GM23338 (cell line): ENCODE measurements at regions not wholly inside any gene's neighbourhood (a gene's known extent, or its start where the extent isn't known, plus 50 kb on each side); places are given as distances from the start of the nearest gene placed in this dataset.

Experiments
- ATAC-seq: fragments of 200-7000 bp; cut with Tn5 transposase; 3 replicates; pipeline ENCODE4 v1.9.1; 2020
- DNase-seq: peaks from one replicate; pipeline ENCODE4 v3.0.0-alpha.2; 2015; ENCODE audit warnings: low spot score
- H2AFZ ChIP-seq: fragments of 200-600 bp; sonication (generic); 2 replicates; pipeline ENCODE4 v1.8.0; 2016; ENCODE audit warnings: antibody characterized with exemption, mild to moderate bottlenecking, moderate library complexity
- H3F3A ChIP-seq: fragments of 200-600 bp; sonication (generic); replicated peaks from 2 replicates; pipeline ENCODE4 v1.8.0; 2017; ENCODE audit warnings: antibody characterized with exemption, mixed run types, low read depth
- H3K27ac ChIP-seq: fragments of 200-600 bp; sonication (generic); 2 replicates; pipeline ENCODE4 v1.6.1; 2016; ENCODE audit warnings: low read depth
- H3K27me3 ChIP-seq: fragments of 200-600 bp; sonication (generic); 2 replicates; pipeline ENCODE4 v1.8.0; 2016; ENCODE audit warnings: mild to moderate bottlenecking, mixed run types, moderate library complexity; ENCODE audit not compliant: insufficient read depth
- H3K36me3 ChIP-seq: fragments of 200-600 bp; sonication (generic); 2 replicates; pipeline ENCODE4 v1.8.0; 2016; ENCODE audit warnings: mild to moderate bottlenecking; ENCODE audit not compliant: insufficient read depth
- H3K4me1 ChIP-seq: fragments of 200-600 bp; sonication (generic); 2 replicates; pipeline ENCODE4 v1.8.0; 2016; ENCODE audit warnings: mild to moderate bottlenecking, moderate library complexity; ENCODE audit not compliant: insufficient read depth
- H3K4me2 ChIP-seq: fragments of 200-600 bp; sonication (generic); 2 replicates; pipeline ENCODE4 v1.7.1; 2017; ENCODE audit warnings: mixed run types
- H3K4me3 ChIP-seq: fragments of 200-600 bp; sonication (generic); 2 replicates; pipeline ENCODE4 v1.6.1; 2016; ENCODE audit warnings: mixed run types
- H3K79me2 ChIP-seq: fragments of 200-600 bp; sonication (generic); replicated peaks from 2 replicates; pipeline ENCODE4 v1.8.0; 2017; ENCODE audit warnings: mild to moderate bottlenecking; ENCODE audit not compliant: insufficient read depth
- H3K9me2 ChIP-seq: fragments of 200-600 bp; sonication (generic); 2 replicates; pipeline ENCODE4 v1.8.0; 2017; ENCODE audit not compliant: insufficient read depth
- H4K20me1 ChIP-seq: fragments of 200-600 bp; sonication (generic); replicated peaks from 2 replicates; pipeline ENCODE4 v1.8.0; 2017; ENCODE audit warnings: mild to moderate bottlenecking; ENCODE audit not compliant: insufficient read depth
- H3K27ac Mint-ChIP-seq: 2 replicates; pipeline ENCODE4 v1.8.0; 2020; ENCODE audit warnings: inconsistent platforms, mild to moderate bottlenecking, moderate library complexity, mixed read lengths
- H3K27me3 Mint-ChIP-seq: 3 replicates; pipeline ENCODE4 v1.8.0; 2022; ENCODE audit warnings: low read depth, mild to moderate bottlenecking, moderate library complexity, mixed read lengths, inconsistent platforms; ENCODE audit not compliant: insufficient read depth, poor library complexity
- H3K36me3 Mint-ChIP-seq: 3 replicates; pipeline ENCODE4 v1.8.0; 2021; ENCODE audit warnings: low read depth, mild to moderate bottlenecking, inconsistent platforms, moderate library complexity, mixed read lengths
- H3K4me1 Mint-ChIP-seq: 3 replicates; pipeline ENCODE4 v1.8.0; 2020; ENCODE audit warnings: mild to moderate bottlenecking, inconsistent platforms, mixed read lengths
- H3K4me3 Mint-ChIP-seq: 3 replicates; pipeline ENCODE4 v1.8.0; 2021; ENCODE audit warnings: moderate library complexity, mild to moderate bottlenecking, inconsistent platforms, mixed read lengths
- H3K9me3 Mint-ChIP-seq: 3 replicates; pipeline ENCODE4 v1.8.0; 2020; ENCODE audit warnings: moderate library complexity, mild to moderate bottlenecking, inconsistent platforms, mixed read lengths
- CTCF ChIP-seq, 2 experiments: fragments of 200-600 bp in 1 of 2; sonication (generic) in 1 of 2; conservative IDR thresholded peaks; 2 replicates each; pipeline versions ENCODE4 v1.5.1 to v1.6.1; 2016 to 2017; ENCODE audit warnings: antibody characterized with exemption in 2 of 2, low read depth in 2 of 2, mild to moderate bottlenecking in 2 of 2, moderate library complexity in 1 of 2
- EZH2 ChIP-seq: fragments of 200-600 bp; sonication (generic); IDR thresholded peaks from one replicate; pipeline ENCODE4 v1.8.0; 2017; ENCODE audit warnings: antibody characterized with exemption, mild to moderate bottlenecking, low read depth; ENCODE audit not compliant: unreplicated experiment
- NANOG ChIP-seq: IDR thresholded peaks from 2 replicates; pipeline ENCODE4 v1.6.1; 2016; ENCODE audit warnings: antibody characterized with exemption, borderline replicate concordance
- REST ChIP-seq: IDR thresholded peaks from one replicate; pipeline ENCODE4 v1.6.1; 2018; ENCODE audit warnings: antibody characterized with exemption; ENCODE audit not compliant: unreplicated experiment
- STAT1 ChIP-seq: IDR thresholded peaks from one replicate; pipeline ENCODE4 v1.6.1; 2016; ENCODE audit warnings: antibody characterized with exemption; ENCODE audit not compliant: unreplicated experiment
- ZNF331 ChIP-seq: fragments of 250-450 bp; sonication (Bioruptor Pico); IDR thresholded peaks from 2 replicates; pipeline ENCODE4 v1.5.0; 2020; ENCODE audit warnings: low read depth, mild to moderate bottlenecking, moderate library complexity
- ZNF462 ChIP-seq: fragments of 250-450 bp; sonication (Bioruptor Pico); IDR thresholded peaks from 2 replicates; pipeline ENCODE4 v1.5.0; 2020; ENCODE audit warnings: mild to moderate bottlenecking, moderate library complexity

- peaks cover under 1% of the 10 kb centered on the region; the same call in 1 of the 3 replicates for H3K4me1 Mint-ChIP-seq
- peaks cover 4% of the 10 kb centered on the region; the same call in 1 of the 2 replicates for H3K9me2 ChIP-seq
- ATAC-seq, result no peak
- H4K20me1 ChIP-seq, result peaks cover 3% of the 10 kb centered on the region
- H3K27ac Mint-ChIP-seq, result no peak overlapping the region
- no peaks in the 10 kb centered on the region for H3F3A ChIP-seq
- H3K4me1 ChIP-seq, result no peaks in the 10 kb centered on the region
- no peak for DNase-seq
- H3K27me3 Mint-ChIP-seq, result peaks cover 99% of the 10 kb centered on the region
- H3K9me3 Mint-ChIP-seq, result peaks cover 58% of the 10 kb centered on the region
- TF ChIP-seq ZNF331 (CRISPR knock-in tag), result no peak
- TF ChIP-seq STAT1, result no peak
- no peak for TF ChIP-seq NANOG
- TF ChIP-seq REST, result no peak
- TF ChIP-seq EZH2, result no peak
- TF ChIP-seq ZNF462 (CRISPR knock-in tag), result no peak
- no peak for TF ChIP-seq CTCF (conservative IDR thresholded peaks at IDR 0.05; ENCODE audit: low read depth in 2 of 2)
- H2AFZ ChIP-seq, result no peak overlapping the region
- H3K27ac ChIP-seq, result no peak overlapping the region
- H3K4me3 ChIP-seq, result no peak overlapping the region
- H3K36me3 Mint-ChIP-seq, result peaks cover 18% of the 10 kb centered on the region
- H3K4me2 ChIP-seq, result no peak overlapping the region
- H3K4me3 Mint-ChIP-seq, result no peak overlapping the region
- H3K79me2 ChIP-seq, result no peaks in the 10 kb centered on the region
- no peaks in the 10 kb centered on the region for H3K36me3 ChIP-seq
- peaks cover 98% of the 10 kb centered on the region for H3K27me3 ChIP-seq
These were observed 1448.7 kb downstream of the UQCRFS1 start for GRCh38 chr19:27764186-27764804.
